Effector memory CD4-positive, alpha-beta T cell (primary cell): ENCODE measurements at regions not wholly inside any gene's neighbourhood (a gene's known extent, or its start where the extent isn't known, plus 50 kb on each side); places are given as distances from the start of the nearest gene placed in this dataset.
A peak's percentile ranks its signal among the peaks of the same experiment; 100 is the strongest.

Source experiments
- DNase-seq, 3 donors: peaks; one replicate each; pipeline ENCODE4 v3.0.0-alpha.2; 2020
- H3K27ac ChIP-seq: 2 replicates; pipeline ENCODE4 v1.7.0; 2013; ENCODE audit warnings: mild to moderate bottlenecking, low read length, moderate library complexity; ENCODE audit not compliant: insufficient read depth, poor library complexity, severe bottlenecking
- H3K27me3 ChIP-seq: replicated peaks from 2 replicates; pipeline ENCODE4 v1.7.0; 2013; ENCODE audit warnings: mild to moderate bottlenecking, low read length; ENCODE audit not compliant: insufficient read depth, control insufficient read depth, poor library complexity, severe bottlenecking
- H3K36me3 ChIP-seq: 2 replicates; pipeline ENCODE4 v1.7.0; 2013; ENCODE audit warnings: mild to moderate bottlenecking, low read length, moderate library complexity; ENCODE audit not compliant: control insufficient read depth, insufficient read depth
- H3K4me1 ChIP-seq: 2 replicates; pipeline ENCODE4 v1.7.0; 2013; ENCODE audit warnings: low read length, mild to moderate bottlenecking; ENCODE audit not compliant: control insufficient read depth, insufficient read depth, poor library complexity, severe bottlenecking
- H3K4me3 ChIP-seq: 2 replicates; pipeline ENCODE4 v1.7.0; 2013; ENCODE audit warnings: low read length, low read depth, mild to moderate bottlenecking; ENCODE audit not compliant: insufficient read depth, poor library complexity, severe bottlenecking
- H3K9me3 ChIP-seq: 2 replicates; pipeline ENCODE4 v1.7.0; 2013; ENCODE audit warnings: mild to moderate bottlenecking, low read length, moderate library complexity; ENCODE audit not compliant: control insufficient read depth

DNA sequence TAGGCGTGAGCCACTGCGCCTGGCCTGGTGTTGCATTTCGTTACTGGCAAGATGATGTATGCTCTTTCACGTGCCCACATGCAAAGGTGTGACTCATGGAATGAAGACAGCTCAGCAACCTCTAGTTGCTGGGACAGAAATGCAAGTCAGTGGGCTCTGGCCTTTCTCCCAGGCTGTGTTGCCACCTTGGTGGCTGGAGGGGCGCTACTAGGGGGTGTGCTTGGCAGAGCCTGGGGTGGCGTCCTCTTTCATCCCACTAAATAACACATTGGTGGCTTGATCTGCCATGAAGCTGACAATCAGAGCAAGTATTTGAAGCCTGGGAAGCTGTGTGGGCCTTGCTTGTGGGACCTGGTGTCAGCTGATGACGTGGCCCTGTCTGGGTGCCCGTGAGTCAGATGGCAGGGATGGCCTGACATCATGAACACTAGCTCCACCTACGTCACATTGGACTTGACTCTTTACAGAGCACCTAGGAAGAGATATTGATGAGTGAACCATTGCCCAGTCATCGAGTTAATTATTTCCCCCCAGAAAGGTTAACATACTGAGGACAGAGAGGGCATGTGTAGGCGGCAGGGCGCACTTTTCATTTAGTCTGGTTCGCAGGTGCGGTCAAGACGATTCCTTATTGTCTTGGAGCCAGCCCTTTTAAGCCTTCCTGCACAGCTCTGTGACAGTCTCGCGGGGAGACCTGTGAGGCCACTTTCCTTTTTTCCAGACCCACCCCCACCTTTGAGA lies 154.2 kb downstream of the TM9SF2 start:
- Histone ChIP-seq H3K36me3 (no peaks in the 10 kb centered on the region), H3K4me3 (no peak overlapping the region), H3K9me3 (no peaks in the 10 kb centered on the region), H3K27ac (no peak overlapping the region), H3K27me3 (no peaks in the 10 kb centered on the region), H3K4me1 (peaks cover 38% of the 10 kb centered on the region)
- DNase-seq: peak in 1 of 3 donors; percentile 15

DNA sequence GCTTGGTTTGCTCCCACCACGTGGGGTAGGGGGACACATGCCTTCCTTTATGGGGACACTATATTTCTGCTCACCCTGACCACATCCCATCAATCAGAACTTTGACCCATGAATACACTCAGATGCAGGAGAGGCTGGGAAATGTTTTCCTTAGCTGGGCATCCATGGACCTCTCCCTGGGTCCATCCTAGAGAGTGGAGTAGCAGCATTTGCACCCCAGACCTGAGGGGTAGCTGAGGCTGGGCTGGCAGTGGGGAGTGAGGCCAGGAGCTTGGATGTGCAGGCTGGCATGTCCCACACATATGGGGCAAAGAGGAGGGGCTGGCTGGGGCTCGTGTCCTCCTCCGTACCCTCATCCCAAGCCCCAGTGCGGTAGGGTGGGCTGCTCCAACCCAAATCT lies 152.8 kb downstream of the TM9SF2 start:
- H3K27ac ChIP-seq: no peak overlapping the region

DNA sequence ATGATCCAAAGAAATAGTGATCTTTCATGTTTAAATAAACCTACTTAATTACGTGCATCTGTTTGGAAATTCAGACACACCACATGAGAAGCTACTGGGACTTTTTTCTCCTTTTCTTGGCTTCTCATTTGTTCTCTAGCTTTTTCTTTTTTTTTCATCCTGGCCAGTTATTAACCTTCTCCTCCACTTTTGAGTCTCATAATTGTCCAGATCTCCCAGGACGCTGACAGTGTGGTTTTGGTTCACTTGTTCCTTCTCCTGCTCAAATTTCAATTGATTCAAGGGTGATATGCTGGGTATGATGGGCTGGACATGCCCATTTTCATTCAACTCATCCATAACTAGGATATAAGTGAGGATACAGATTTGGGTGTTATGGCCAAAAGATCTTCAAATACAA lies 152.3 kb downstream of the TM9SF2 start:
- Histone ChIP-seq H3K27ac (no peak overlapping the region), H3K4me1 (peaks cover 20% of the 10 kb centered on the region), H3K4me3 (no peak overlapping the region), H3K27me3 (no peaks in the 10 kb centered on the region), H3K9me3 (no peaks in the 10 kb centered on the region), H3K36me3 (no peaks in the 10 kb centered on the region)
- DNase-seq: no peak

More for the DNA sequence above, 152.8 kb downstream of the TM9SF2 start:
- Histone ChIP-seq H3K4me3 (no peak overlapping the region), H3K36me3 (no peaks in the 10 kb centered on the region), H3K4me1 (peaks cover 26% of the 10 kb centered on the region), H3K27me3 (no peaks in the 10 kb centered on the region), H3K9me3 (no peaks in the 10 kb centered on the region)
- DNase-seq: no peak

DNA sequence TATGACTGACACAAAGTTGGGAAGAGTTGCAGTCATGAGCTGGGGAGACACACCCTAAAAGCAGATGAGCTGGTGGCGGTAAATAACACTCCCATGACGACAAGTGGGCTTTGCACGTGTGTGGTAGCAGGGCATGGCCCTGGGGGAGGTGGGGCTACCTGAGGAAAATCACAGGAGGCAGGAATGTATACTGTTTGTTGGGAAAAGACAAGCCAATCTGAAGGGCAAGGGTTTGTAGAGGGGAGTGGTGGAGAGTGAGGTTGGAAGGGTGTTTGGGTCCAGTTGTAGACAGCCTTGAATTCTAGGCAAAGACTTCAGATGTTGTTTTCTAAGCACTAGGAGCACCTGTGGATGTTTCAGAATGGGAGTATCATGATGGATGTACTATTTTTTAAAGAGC lies 151.6 kb downstream of the TM9SF2 start:
- Histone ChIP-seq H3K27me3 (no peaks in the 10 kb centered on the region), H3K36me3 (no peaks in the 10 kb centered on the region), H3K9me3 (no peaks in the 10 kb centered on the region), H3K4me3 (no peak overlapping the region), H3K4me1 (peaks cover 14% of the 10 kb centered on the region), H3K27ac (no peak overlapping the region)
- no peak for DNase-seq

DNA sequence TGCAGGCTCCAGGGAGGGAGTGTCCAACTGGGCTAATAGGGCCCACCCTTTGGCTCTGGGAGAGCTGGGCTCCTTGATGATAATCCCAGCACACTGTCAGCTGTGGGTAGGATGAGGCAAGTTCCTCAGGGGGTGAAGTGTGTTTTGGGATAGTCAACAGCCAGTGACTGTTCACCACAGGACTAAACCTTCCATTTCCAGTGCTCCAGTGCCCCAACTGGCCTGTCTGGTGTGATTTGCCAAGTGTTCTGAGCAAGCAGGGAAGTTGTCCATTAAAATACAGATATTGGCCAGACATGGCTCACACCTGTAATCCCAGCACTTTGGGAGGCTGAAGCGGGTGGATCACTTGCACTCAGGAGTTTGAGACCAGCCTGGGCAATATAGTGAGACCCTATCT lies 150.9 kb downstream of the TM9SF2 start:
- Histone ChIP-seq H3K4me3 (no peak overlapping the region), H3K27me3 (no peaks in the 10 kb centered on the region), H3K4me1 (peaks cover 10% of the 10 kb centered on the region), H3K36me3 (no peaks in the 10 kb centered on the region), H3K9me3 (no peaks in the 10 kb centered on the region), H3K27ac (no peak overlapping the region)
- DNase-seq: no peak

DNA sequence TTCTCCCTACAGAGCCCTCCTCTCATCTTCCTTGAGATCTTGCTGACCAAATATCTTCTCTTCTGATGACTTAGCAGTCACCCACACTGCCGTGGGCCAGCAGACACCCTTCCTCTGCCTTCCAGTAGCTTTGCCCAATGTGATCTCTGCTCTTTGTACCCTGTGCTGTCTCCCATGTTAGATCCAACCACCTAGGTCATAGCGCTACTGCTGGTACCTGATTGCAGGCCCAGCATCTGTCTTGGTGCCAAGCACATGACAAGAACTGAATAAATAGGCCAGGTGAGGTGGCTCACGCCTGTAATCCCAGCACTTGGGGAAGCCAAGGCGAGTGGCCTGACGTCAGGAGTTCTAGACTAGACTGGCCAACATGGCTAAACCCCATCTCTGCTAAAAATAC lies 149.7 kb downstream of the TM9SF2 start:
- Histone ChIP-seq H3K36me3 (no peaks in the 10 kb centered on the region), H3K27me3 (no peaks in the 10 kb centered on the region), H3K4me3 (no peak overlapping the region), H3K4me1 (peaks cover 4% of the 10 kb centered on the region), H3K27ac (no peak overlapping the region), H3K9me3 (no peaks in the 10 kb centered on the region)
- no peak for DNase-seq

DNA sequence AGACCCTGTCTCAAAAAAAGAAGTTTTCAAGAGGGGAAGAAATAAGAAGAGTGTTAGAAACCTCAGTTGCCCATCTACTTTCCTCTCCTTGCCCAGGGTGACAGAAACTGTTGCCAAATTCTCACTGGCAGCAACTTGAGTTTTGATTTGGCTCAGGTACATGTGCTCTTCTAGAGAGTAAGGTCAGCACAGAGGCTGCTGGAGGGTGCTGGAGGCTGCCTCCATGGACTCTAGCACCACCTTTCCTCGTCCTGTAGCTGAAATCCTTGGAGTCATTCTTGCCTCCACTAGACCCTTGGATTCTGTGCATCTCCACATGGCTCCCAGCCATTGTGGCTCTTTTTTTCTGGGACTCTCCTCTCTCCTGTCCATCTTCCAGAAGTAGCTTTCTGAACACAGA lies 149.1 kb downstream of the TM9SF2 start:
- Histone ChIP-seq H3K36me3 (no peaks in the 10 kb centered on the region), H3K4me1 (no peaks in the 10 kb centered on the region), H3K4me3 (no peak overlapping the region), H3K27me3 (no peaks in the 10 kb centered on the region), H3K27ac (no peak overlapping the region), H3K9me3 (no peaks in the 10 kb centered on the region)
- DNase-seq: no peak

DNA sequence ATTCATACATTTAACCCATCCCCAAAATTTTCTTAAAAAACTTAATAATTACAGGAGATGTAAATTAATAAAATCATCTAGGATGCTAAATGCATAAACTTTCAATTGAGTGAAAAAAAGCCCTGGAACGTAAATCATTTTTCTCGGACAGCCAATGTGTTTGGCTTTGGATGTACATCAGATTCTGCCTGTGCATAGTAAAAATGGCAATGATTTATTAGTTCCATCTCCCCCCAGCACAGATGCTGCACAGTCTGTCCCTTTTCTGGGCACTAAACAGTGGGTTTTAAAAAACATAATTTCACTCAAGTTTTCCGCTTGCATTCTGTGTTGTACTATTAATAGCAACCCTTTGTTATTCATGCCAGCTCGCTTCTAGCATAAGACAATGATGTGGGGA lies 147.7 kb downstream of the TM9SF2 start:
- no peaks in the 10 kb centered on the region for H3K4me1 ChIP-seq
- H3K4me3 ChIP-seq: no peak overlapping the region
- no peak for DNase-seq

DNA sequence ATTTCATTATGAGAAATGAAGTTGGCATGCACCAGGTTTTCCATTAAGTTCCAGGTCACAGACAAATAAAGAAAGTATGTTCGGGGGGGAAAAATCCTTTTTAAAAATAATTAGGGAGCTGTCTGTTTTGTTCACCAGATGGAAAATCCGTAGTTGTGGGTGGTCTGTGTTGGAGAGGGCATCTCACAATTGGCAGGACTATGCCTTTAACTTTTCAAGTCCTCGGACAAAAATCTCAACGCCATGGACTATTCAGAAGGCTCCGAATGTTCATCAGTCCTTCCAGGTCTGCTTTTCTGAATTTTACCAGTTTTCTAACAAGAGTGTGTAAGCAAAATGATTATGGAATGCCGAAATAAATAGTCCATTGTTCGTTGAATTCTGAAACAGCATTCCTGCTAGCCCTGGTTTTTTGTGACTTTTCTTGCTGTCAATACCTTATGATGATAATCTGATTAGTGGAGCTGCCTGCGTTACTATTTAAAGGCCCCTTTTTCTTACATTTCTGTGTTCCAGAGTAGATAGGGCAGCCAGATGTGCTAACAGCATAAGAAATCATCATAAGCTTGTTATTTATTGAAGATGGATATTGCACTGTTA lies 146.9 kb downstream of the TM9SF2 start:
- no peak overlapping the region for H3K27ac ChIP-seq
- H3K4me3 ChIP-seq: no peak overlapping the region
- DNase-seq: no peak
- no peaks in the 10 kb centered on the region for H3K27me3 ChIP-seq
- no peaks in the 10 kb centered on the region for H3K36me3 ChIP-seq
- no peaks in the 10 kb centered on the region for H3K9me3 ChIP-seq
- no peaks in the 10 kb centered on the region for H3K4me1 ChIP-seq

More for the DNA sequence above, 147.7 kb downstream of the TM9SF2 start:
- no peaks in the 10 kb centered on the region for H3K36me3 ChIP-seq
- no peak overlapping the region for H3K27ac ChIP-seq
- no peaks in the 10 kb centered on the region for H3K9me3 ChIP-seq
- no peaks in the 10 kb centered on the region for H3K27me3 ChIP-seq

DNA sequence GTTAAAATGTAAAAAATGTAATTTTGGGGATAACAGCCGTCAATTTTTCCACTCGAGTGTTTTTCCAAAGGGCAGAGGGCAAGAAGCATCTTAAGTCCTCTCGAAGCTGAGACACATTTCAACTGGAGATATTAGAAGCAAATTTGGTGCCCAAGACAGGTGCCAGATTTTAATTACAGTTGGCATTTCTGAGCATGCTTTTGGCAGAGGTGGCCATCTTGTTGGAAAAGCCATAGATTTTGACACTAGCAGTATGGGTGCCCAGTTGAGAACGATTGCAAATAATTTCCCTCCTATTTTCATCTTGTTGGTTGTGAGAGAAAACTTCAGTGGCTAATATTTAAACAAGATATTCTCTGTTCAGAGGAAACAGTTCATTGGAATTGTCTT lies 146.3 kb downstream of the TM9SF2 start:
- no peak overlapping the region for H3K4me3 ChIP-seq
- H3K27me3 ChIP-seq: no peaks in the 10 kb centered on the region
- no peak for DNase-seq
- no peaks in the 10 kb centered on the region for H3K4me1 ChIP-seq
- no peaks in the 10 kb centered on the region for H3K9me3 ChIP-seq
- no peak overlapping the region for H3K27ac ChIP-seq
- H3K36me3 ChIP-seq: no peaks in the 10 kb centered on the region
